ENCODE measurements at regions not wholly inside any gene's neighbourhood (a gene's known extent, or its start where the extent isn't known, plus 50 kb on each side); places are given as distances from the start of the nearest gene placed in this dataset.
"Not testable (repeated sequence)": the region's sequence is repeated elsewhere in the genome, so short reads cannot be mapped to it uniquely, and the experiment has no call there.

GRCh38 chr20:47991875-47992488, 206.7 kb upstream of the SULF2 start:
- Histone ChIP-seq H3K9me3 (ENCODE audit: control insufficient read depth, insufficient read depth, low read depth, low read length) (peaks cover 30% of the 10 kb centered on the region), H3K36me3 (ENCODE audit: control insufficient read depth, insufficient read depth, low read length) (no peaks in the 10 kb centered on the region), H3K27me3 (ENCODE audit: control insufficient read depth, insufficient read depth, low read length) (no peaks in the 10 kb centered on the region), H3K4me3 (ENCODE audit: low read depth, low read length) (no peak overlapping the region), H3K27ac (ENCODE audit: low read depth, low read length) (no peak overlapping the region), H3K9ac (ENCODE audit: low read length) (no peak overlapping the region), H3K4me1 (ENCODE audit: control insufficient read depth, insufficient read depth, low read length) (peaks cover 11% of the 10 kb centered on the region)

GRCh38 chr20:47990507-47991150, 205.3 kb upstream of the SULF2 start:
- Histone ChIP-seq H3K9me3 (ENCODE audit: control insufficient read depth, insufficient read depth, low read depth, low read length) (peaks cover 30% of the 10 kb centered on the region), H3K27ac (ENCODE audit: low read depth, low read length) (no peak overlapping the region), H3K9ac (ENCODE audit: low read length) (no peak overlapping the region), H3K27me3 (ENCODE audit: control insufficient read depth, insufficient read depth, low read length) (no peaks in the 10 kb centered on the region), H3K4me1 (ENCODE audit: control insufficient read depth, insufficient read depth, low read length) (peaks cover 11% of the 10 kb centered on the region), H3K36me3 (ENCODE audit: control insufficient read depth, insufficient read depth, low read length) (no peaks in the 10 kb centered on the region), H3K4me3 (ENCODE audit: low read depth, low read length) (no peak overlapping the region)

- no peak overlapping the region for H3K27ac ChIP-seq (ENCODE audit: low read depth, low read length)
- no peak overlapping the region for H3K4me3 ChIP-seq (ENCODE audit: low read depth, low read length)
- H3K4me1 ChIP-seq (ENCODE audit: control insufficient read depth, insufficient read depth, low read length), result peaks cover 11% of the 10 kb centered on the region
- no peaks in the 10 kb centered on the region for H3K27me3 ChIP-seq (ENCODE audit: control insufficient read depth, insufficient read depth, low read length)
- H3K36me3 ChIP-seq (ENCODE audit: control insufficient read depth, insufficient read depth, low read length), result no peaks in the 10 kb centered on the region
- H3K9me3 ChIP-seq (ENCODE audit: control insufficient read depth, insufficient read depth, low read depth, low read length), result peaks cover 27% of the 10 kb centered on the region
- no peak overlapping the region for H3K9ac ChIP-seq (ENCODE audit: low read length)
Observed at GRCh38 chr20:47989957-47990356, 204.7 kb upstream of the SULF2 start.

- H3K4me1 ChIP-seq (ENCODE audit: control insufficient read depth, insufficient read depth, low read length), result peaks cover 11% of the 10 kb centered on the region
- no peaks in the 10 kb centered on the region for H3K27me3 ChIP-seq (ENCODE audit: control insufficient read depth, insufficient read depth, low read length)
- H3K9me3 ChIP-seq (ENCODE audit: control insufficient read depth, insufficient read depth, low read depth, low read length), result peaks cover 15% of the 10 kb centered on the region
- no peak overlapping the region for H3K9ac ChIP-seq (ENCODE audit: low read length)
- no peaks in the 10 kb centered on the region for H3K36me3 ChIP-seq (ENCODE audit: control insufficient read depth, insufficient read depth, low read length)
- H3K4me3 ChIP-seq (ENCODE audit: low read depth, low read length), result no peak overlapping the region
- H3K27ac ChIP-seq (ENCODE audit: low read depth, low read length), result no peak overlapping the region
Observed at GRCh38 chr20:47988676-47989075, 203.4 kb upstream of the SULF2 start.

- Histone ChIP-seq H3K9ac (ENCODE audit: low read length) (no peak overlapping the region), H3K4me1 (ENCODE audit: control insufficient read depth, insufficient read depth, low read length) (no peaks in the 10 kb centered on the region; the same call in 1 of the 2 replicates)
Observed at GRCh38 chr20:47985092-47985850, 200.0 kb upstream of the SULF2 start.

GRCh38 chr20:47984437-47984836, 199.2 kb upstream of the SULF2 start:
- Histone ChIP-seq H3K27ac (ENCODE audit: low read depth, low read length) (no peak overlapping the region), H3K27me3 (ENCODE audit: control insufficient read depth, insufficient read depth, low read length) (no peaks in the 10 kb centered on the region), H3K4me1 (ENCODE audit: control insufficient read depth, insufficient read depth, low read length) (no peaks in the 10 kb centered on the region; the same call in 1 of the 2 replicates), H3K4me3 (ENCODE audit: low read depth, low read length) (no peak overlapping the region), H3K9ac (ENCODE audit: low read length) (no peak overlapping the region), H3K9me3 (ENCODE audit: control insufficient read depth, insufficient read depth, low read depth, low read length) (peaks cover 7% of the 10 kb centered on the region), H3K36me3 (ENCODE audit: control insufficient read depth, insufficient read depth, low read length) (no peaks in the 10 kb centered on the region)

More at GRCh38 chr20:47985092-47985850, 200.0 kb upstream of the SULF2 start:
- Histone ChIP-seq H3K9me3 (ENCODE audit: control insufficient read depth, insufficient read depth, low read depth, low read length) (peaks cover 6% of the 10 kb centered on the region), H3K4me3 (ENCODE audit: low read depth, low read length) (no peak overlapping the region), H3K36me3 (ENCODE audit: control insufficient read depth, insufficient read depth, low read length) (no peaks in the 10 kb centered on the region), H3K27me3 (ENCODE audit: control insufficient read depth, insufficient read depth, low read length) (no peaks in the 10 kb centered on the region), H3K27ac (ENCODE audit: low read depth, low read length) (no peak overlapping the region)

- H3K4me1 ChIP-seq (ENCODE audit: control insufficient read depth, insufficient read depth, low read length); H3K27me3 ChIP-seq (ENCODE audit: control insufficient read depth, insufficient read depth, low read length); H3K36me3 ChIP-seq (ENCODE audit: control insufficient read depth, insufficient read depth, low read length); H3K9me3 ChIP-seq (ENCODE audit: control insufficient read depth, insufficient read depth, low read depth, low read length); H3K9ac ChIP-seq (ENCODE audit: low read length); H3K27ac ChIP-seq (ENCODE audit: low read depth, low read length); H3K4me3 ChIP-seq (ENCODE audit: low read depth, low read length): not testable (repeated sequence)
Observed at GRCh38 chr20:47983642-47984041, 198.4 kb upstream of the SULF2 start.

GRCh38 chr20:47982574-47983360, 197.5 kb upstream of the SULF2 start:
- no peaks in the 10 kb centered on the region for H3K36me3 ChIP-seq (ENCODE audit: control insufficient read depth, insufficient read depth, low read length)
- H3K4me3 ChIP-seq (ENCODE audit: low read depth, low read length), result no peak overlapping the region
- H3K9me3 ChIP-seq (ENCODE audit: control insufficient read depth, insufficient read depth, low read depth, low read length), result peaks cover 7% of the 10 kb centered on the region
- peaks cover 3% of the 10 kb centered on the region for H3K4me1 ChIP-seq (ENCODE audit: control insufficient read depth, insufficient read depth, low read length)
- H3K9ac ChIP-seq (ENCODE audit: low read length), result no peak overlapping the region
- no peaks in the 10 kb centered on the region for H3K27me3 ChIP-seq (ENCODE audit: control insufficient read depth, insufficient read depth, low read length)
- H3K27ac ChIP-seq (ENCODE audit: low read depth, low read length), result no peak overlapping the region

- H3K27ac ChIP-seq (ENCODE audit: low read depth, low read length), result no peak overlapping the region
- H3K9ac ChIP-seq (ENCODE audit: low read length), result no peak overlapping the region
- H3K4me1 ChIP-seq (ENCODE audit: control insufficient read depth, insufficient read depth, low read length), result peaks cover 3% of the 10 kb centered on the region
- H3K9me3 ChIP-seq (ENCODE audit: control insufficient read depth, insufficient read depth, low read depth, low read length), result peaks cover 7% of the 10 kb centered on the region
- no peak overlapping the region for H3K4me3 ChIP-seq (ENCODE audit: low read depth, low read length)
- H3K36me3 ChIP-seq (ENCODE audit: control insufficient read depth, insufficient read depth, low read length), result no peaks in the 10 kb centered on the region
- H3K27me3 ChIP-seq (ENCODE audit: control insufficient read depth, insufficient read depth, low read length), result no peaks in the 10 kb centered on the region
Observed at GRCh38 chr20:47981222-47981621, 195.9 kb upstream of the SULF2 start.

- peaks cover 3% of the 10 kb centered on the region for H3K4me1 ChIP-seq (ENCODE audit: control insufficient read depth, insufficient read depth, low read length)
- H3K9ac ChIP-seq (ENCODE audit: low read length), result no peak overlapping the region
- peaks cover 7% of the 10 kb centered on the region for H3K9me3 ChIP-seq (ENCODE audit: control insufficient read depth, insufficient read depth, low read depth, low read length)
- no peak overlapping the region for H3K4me3 ChIP-seq (ENCODE audit: low read depth, low read length)
- no peaks in the 10 kb centered on the region for H3K36me3 ChIP-seq (ENCODE audit: control insufficient read depth, insufficient read depth, low read length)
- H3K27ac ChIP-seq (ENCODE audit: low read depth, low read length), result no peak overlapping the region
- H3K27me3 ChIP-seq (ENCODE audit: control insufficient read depth, insufficient read depth, low read length), result no peaks in the 10 kb centered on the region
Observed at GRCh38 chr20:47980336-47981177, 195.3 kb upstream of the SULF2 start.
